ENCODE measurements at regions not wholly inside any gene's neighbourhood (a gene's known extent, or its start where the extent isn't known, plus 50 kb on each side); places are given as distances from the start of the nearest gene placed in this dataset.

DNA sequence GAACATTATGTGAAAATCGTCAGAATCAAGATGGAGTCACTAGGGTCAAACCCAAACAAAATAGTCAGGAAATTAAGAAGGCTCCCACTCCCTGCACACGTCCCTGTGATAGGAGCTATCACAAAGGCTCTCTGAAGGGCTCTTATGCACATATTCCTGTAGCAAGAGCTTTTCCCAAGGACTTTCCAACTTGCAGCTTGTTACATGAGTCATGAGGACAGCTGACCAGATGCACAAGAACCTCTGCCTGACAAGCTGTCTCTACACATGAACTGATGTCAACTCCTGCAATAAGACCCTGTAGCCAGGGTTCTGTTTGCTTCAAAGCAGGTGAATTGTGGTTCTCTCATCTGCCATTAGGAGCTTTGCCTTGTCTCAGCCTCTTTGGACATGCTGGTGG, 122.4 kb downstream of the OLFM1 start:
- TF ChIP-seq, protein P1, sequence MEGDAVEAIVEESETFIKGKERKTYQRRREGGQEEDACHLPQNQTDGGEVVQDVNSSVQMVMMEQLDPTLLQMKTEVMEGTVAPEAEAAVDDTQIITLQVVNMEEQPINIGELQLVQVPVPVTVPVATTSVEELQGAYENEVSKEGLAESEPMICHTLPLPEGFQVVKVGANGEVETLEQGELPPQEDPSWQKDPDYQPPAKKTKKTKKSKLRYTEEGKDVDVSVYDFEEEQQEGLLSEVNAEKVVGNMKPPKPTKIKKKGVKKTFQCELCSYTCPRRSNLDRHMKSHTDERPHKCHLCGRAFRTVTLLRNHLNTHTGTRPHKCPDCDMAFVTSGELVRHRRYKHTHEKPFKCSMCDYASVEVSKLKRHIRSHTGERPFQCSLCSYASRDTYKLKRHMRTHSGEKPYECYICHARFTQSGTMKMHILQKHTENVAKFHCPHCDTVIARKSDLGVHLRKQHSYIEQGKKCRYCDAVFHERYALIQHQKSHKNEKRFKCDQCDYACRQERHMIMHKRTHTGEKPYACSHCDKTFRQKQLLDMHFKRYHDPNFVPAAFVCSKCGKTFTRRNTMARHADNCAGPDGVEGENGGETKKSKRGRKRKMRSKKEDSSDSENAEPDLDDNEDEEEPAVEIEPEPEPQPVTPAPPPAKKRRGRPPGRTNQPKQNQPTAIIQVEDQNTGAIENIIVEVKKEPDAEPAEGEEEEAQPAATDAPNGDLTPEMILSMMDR (conservative IDR thresholded peaks at IDR 0.05; ENCODE audit: low read depth, low read length): no peak
- TF ChIP-seq RAD21 (IDR thresholded peaks at IDR 0.05; ENCODE audit: low read length): no peak
- no peak for TF ChIP-seq RCOR1 (IDR thresholded peaks at IDR 0.05; ENCODE audit: insufficient replicate concordance, low read length)
- TF ChIP-seq, protein P2, sequence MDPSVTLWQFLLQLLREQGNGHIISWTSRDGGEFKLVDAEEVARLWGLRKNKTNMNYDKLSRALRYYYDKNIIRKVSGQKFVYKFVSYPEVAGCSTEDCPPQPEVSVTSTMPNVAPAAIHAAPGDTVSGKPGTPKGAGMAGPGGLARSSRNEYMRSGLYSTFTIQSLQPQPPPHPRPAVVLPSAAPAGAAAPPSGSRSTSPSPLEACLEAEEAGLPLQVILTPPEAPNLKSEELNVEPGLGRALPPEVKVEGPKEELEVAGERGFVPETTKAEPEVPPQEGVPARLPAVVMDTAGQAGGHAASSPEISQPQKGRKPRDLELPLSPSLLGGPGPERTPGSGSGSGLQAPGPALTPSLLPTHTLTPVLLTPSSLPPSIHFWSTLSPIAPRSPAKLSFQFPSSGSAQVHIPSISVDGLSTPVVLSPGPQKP (IDR thresholded peaks at IDR 0.05; ENCODE audit: borderline replicate concordance, low read depth, low read length): no peak
- TF ChIP-seq MAZ (IDR thresholded peaks at IDR 0.05; ENCODE audit: borderline replicate concordance, low read depth, low read length): no peak
- TF ChIP-seq SMC3 (IDR thresholded peaks at IDR 0.05; ENCODE audit: low read depth, low read length): no peak

All from IMR-90 (cell line).